OCI-LY7 (cell line): ENCODE measurements at regions not wholly inside any gene's neighbourhood (a gene's known extent, or its start where the extent isn't known, plus 50 kb on each side); places are given as distances from the start of the nearest gene placed in this dataset.

Source experiments
- CTCF ChIP-seq: fragments of 200-600 bp; sonication (generic); conservative IDR thresholded peaks from 2 replicates; pipeline ENCODE4 v1.5.1; 2014; ENCODE audit warnings: mild to moderate bottlenecking, antibody characterized with exemption, low read length, moderate library complexity, mixed read lengths
- EZH2phosphoT487 ChIP-seq: fragments of 200-600 bp; sonication (generic); IDR thresholded peaks from 2 replicates; pipeline ENCODE4 v1.6.1; 2018; ENCODE audit warnings: low read depth, borderline replicate concordance, mild to moderate bottlenecking, mixed run types, antibody characterized with exemption, low read length, moderate library complexity, mixed read lengths

- TF ChIP-seq EZH2phosphoT487, result no peak
- TF ChIP-seq CTCF, result no peak
These were observed 250.4 kb upstream of the HSFY2 start for GRCh38 chrY:19023934-19024333.
